HG02943 (cell line): ENCODE measurements at regions not wholly inside any gene's neighbourhood (a gene's known extent, or its start where the extent isn't known, plus 50 kb on each side); places are given as distances from the start of the nearest gene placed in this dataset.
"Not testable (repeated sequence)": the region's sequence is repeated elsewhere in the genome, so short reads cannot be mapped to it uniquely, and the experiment has no call there.

Source experiments
- ATAC-seq: cut with Tn5 transposase; IDR thresholded peaks from one replicate; pipeline ENCODE4 v1.9.1; 2021; ENCODE audit warnings: mild to moderate bottlenecking, low read depth, moderate library complexity; ENCODE audit not compliant: unreplicated experiment

DNA sequence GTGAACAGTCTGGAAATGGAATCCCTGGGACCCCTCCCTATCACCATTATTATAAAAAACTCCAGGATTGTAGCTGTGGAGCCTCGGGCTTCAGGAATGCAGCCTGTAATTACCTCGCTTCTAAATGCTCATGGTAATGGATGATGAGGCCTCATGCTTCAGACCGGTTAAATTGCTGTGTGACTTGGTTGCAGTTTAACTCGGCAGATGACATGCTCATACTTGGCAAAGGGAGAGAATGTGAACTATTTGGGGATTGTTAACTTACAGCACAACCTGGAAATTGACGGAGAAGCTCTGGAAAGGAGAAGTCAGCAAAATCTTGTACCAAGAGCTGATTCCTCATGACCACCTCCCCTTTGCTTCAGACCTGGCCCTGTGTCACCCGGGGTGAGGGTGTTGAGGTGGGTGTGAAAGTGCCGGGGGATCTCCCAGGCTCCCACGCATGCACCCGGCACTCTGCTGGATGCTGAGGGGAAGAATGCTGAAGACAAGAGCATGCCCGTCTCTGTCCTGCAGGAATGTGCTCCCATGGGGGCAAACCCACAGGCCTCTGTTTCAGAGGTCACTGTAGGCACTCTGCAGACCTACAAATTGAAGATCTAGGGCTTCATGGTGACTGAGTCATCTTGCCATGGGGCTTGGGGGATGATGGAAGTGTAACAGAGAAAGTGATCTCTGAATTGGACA is 364.8 kb downstream of the RPS6KC1 start:
- ATAC-seq: no peak

DNA sequence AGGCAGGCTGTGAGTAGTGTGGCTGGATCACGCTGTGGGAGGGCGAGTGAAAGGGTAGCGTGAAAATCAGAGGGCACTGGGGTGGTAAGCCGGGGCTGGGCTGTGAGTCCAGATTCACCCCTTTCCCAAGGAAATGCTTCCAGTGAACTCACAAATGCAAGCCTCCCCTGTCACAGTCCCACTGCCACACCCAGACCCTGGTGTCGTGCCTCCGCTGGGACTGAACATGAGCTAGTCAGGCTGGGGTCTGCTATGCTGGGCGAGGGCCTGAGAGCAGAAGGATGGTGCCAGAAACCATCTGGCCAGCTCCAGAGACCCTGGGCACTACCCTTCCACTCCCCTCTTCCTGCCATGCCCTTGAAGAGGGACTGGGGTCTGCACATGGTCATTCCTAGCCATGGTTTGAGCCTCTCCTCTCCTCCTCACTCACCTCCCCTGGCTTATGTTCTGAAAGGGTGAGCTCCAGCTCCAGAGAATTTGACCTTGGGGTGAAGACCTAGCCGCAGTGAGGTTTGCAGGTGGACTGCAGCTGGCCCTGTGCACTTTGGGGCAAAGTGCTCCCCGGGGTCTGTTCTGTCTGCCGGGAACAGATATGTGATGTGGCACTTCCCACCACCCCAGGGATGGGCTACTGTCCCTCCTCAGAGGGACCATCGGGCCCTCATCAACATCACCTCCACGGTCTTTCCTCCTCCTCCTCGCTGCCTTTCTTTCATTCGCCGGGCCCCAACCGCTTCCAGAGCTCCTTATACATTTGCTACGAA is 365.6 kb downstream of the RPS6KC1 start:
- no peak for ATAC-seq

DNA sequence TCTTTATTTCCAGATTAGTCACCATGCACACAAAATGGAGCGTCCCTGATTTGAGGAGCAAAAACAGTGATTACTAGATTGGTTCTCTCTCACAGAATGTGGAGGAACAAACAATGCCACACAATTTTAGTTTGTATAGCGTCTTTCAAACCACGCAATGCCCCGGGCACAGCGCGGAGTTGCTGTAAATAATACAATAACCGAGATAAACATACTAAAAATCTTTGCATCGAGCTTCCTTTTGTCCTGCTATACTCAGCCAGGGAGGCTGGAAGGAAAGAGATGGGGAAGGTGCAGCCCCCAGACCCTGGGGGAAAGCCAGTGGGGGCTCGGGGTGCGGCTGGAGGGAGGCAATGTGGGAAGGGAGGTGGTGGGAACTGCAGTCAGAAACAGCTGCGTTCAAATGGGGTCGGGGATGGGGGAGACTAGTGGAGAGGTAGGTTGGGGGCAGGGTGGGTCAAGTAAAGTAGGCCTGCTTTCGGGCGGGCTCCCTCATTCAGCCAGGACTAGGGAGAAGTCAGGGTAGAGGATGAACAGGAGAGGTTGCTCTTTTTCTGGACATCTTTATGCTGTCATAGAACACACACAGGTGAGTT is 366.3 kb downstream of the RPS6KC1 start:
- no peak for ATAC-seq

- ATAC-seq: no peak
Measured at GRCh38 chr1:213417846-213418245, 366.8 kb downstream of the RPS6KC1 start.

GRCh38 chr1:213418268-213419071 is 367.4 kb downstream of the RPS6KC1 start:
- no peak for ATAC-seq

- no peak for ATAC-seq
Measured at GRCh38 chr1:213419401-213420030, 368.5 kb downstream of the RPS6KC1 start.

- not testable (repeated sequence) for ATAC-seq
Measured at GRCh38 chr1:213421178-213421577, 370.1 kb downstream of the RPS6KC1 start.

- ATAC-seq: no peak
Measured at GRCh38 chr1:213423041-213423440, 372.0 kb downstream of the RPS6KC1 start.

- ATAC-seq: no peak
Measured at GRCh38 chr1:213423605-213424004, 372.6 kb downstream of the RPS6KC1 start.

GRCh38 chr1:213425376-213426030 is 374.5 kb downstream of the RPS6KC1 start:
- ATAC-seq: no peak

DNA sequence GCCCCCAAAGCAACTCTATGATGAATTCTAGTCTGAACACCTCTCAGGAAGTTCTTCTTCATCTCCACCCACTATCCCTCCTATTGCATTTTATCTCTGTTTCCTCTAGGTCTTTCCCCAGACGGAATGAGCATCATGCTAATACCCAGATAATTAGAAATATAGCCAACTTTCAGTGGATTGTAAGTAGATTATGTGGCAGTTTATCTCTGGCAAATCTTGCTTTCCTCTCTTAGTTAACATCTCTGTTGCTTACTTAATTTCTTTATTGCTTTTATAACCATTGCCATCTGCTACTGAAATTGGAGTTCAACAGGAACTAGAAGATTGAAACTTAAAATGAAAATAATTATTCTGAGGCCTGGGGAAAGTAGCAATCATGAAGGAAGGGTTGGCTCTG is 378.6 kb downstream of the RPS6KC1 start:
- no peak for ATAC-seq

DNA sequence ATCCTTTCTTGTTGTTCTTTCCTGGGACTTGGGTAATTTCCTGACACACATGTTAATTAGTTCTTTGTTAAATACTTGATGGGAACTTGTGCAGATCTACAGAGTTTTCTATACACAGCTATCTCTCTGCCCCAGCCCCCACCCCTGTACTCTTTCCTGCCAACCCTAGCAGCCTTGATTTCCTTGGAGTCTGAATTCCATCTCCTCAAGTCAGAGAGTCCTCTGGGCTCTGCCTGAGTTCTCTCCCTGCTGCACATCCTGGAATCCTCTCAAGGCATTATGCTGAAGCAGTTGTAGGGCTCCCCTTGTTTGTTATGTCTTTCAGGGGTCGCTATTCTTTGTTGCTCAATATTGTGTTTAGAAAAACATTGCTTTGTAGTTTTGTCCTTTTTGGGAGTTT is 384.7 kb downstream of the RPS6KC1 start:
- no peak for ATAC-seq

DNA sequence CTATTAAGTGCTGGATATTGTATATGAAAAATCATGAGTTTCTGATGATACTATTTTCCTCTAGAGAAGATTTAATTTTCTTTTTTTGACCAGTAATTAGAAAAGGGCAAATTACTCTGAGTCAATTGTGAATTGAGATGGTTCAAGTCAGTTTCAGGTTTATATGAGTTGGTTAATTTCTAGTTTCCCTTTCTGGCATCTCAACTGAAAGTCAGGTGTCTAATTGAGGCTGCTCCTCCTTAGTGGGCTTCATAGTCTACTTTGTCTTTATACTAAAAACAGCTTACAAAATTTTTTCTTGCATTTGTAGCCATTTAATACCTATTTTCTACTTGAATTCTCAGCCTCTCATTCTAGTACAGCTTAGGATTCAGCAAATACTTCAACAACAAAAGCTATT is 387.3 kb downstream of the RPS6KC1 start:
- ATAC-seq: no peak

GRCh38 chr1:213439703-213440102 is 388.7 kb downstream of the RPS6KC1 start:
- no peak for ATAC-seq

DNA sequence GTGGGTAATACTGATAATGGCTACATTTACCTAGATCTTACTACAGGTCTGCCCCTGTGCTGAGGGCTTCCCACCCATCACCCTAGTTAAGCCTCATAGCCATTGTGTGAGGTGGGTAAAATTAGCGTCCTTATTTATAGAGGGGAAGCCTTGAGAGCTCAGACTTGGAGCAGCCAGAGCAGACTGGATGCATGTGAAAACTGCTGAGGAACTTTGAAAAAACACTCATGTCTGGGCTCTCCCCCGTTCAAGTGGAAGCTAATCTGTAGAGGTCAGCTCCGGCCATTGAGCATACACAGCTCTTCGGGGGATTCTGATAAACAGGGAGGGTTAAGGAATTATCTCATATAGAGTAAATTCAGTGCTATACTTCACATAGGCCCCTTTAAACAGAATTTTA is 389.7 kb downstream of the RPS6KC1 start:
- ATAC-seq: no peak

DNA sequence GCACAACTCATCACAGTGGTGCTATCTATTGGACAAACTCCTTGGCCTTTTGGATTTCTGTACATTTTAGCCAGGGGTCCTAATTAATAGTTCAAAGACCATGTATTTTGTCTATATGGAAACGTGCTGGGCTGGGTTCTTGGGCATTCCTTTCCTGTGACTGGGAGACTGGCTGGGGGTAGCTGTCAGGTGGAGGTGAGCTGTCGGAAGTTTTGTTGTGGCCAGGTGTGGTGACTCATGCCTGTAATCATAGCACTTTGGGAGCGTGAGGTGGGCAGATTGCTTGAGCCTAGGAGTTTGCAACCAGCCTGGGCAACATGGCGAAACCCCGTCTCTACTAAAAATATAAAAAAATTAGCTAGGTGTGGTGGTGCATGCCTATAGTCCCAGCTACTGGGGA is 392.4 kb downstream of the RPS6KC1 start:
- ATAC-seq: no peak

- no peak for ATAC-seq
Measured at GRCh38 chr1:213444224-213444623, 393.2 kb downstream of the RPS6KC1 start.

DNA sequence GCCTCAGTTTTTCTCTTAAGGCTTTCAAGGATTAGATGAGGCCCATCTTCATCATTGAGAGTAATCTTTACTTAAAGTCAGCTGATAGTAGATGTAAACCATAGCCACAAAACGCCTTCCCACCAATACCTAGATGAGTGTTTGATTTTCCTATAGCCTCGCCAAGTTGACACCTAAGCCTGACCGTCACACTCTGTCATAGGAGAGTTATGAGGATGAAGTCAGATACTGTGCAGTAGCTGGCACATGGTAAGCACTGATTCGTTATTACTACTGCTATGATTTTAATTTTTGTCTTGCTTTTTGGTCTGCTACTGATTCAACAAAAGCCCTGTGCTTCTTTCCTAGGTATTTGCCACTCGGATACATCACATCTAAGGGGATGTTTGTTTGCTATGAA is 395.5 kb downstream of the RPS6KC1 start:
- ATAC-seq: no peak

DNA sequence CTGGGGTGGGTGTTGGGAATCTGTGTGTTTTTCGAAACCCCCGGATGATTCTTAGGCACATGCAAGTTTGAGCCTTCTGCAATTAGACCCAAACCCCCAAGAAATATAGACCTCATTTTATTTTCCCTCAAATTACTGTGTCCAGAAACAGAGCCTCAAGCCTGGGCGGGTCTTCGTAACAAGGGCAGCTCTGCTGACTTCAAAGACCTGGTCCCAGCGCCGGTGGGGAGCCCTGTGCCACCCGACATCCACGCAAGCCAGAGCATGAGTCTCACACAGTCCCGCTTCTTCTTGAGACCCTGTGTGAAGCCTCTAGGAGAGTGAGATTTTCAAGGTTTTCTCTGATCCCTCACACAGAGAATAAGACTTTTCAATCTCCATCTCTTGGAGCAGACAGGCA is 397.3 kb downstream of the RPS6KC1 start:
- ATAC-seq: no peak

DNA sequence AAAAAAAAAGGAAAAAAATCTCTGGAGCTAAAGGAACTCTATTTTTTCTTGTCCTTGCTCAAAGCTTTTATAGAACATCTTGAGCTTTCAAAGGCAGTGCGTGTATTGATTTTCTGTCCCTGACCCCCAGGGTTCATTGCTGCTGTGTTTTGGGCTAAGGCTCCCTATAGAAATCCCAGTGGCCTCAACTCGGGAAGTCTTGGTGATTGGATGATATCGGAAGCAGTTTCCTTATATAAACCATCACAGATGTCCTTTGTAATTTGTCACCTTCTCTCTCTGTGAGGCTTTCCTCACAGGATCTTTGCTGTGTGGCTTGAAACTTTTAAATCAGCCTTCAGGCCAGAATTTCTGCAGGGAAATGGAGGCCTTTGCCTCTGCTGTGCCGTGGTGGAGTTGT is 397.7 kb downstream of the RPS6KC1 start:
- no peak for ATAC-seq
